ENCODE measurements at regions not wholly inside any gene's neighbourhood (a gene's known extent, or its start where the extent isn't known, plus 50 kb on each side); places are given as distances from the start of the nearest gene placed in this dataset.

GRCh38 chr7:22651534-22652243, 75.3 kb upstream of the IL6 start:
- H3K4me3 ChIP-seq (ENCODE audit: low read depth, low read length) = no peak overlapping the region
- no peak for TF ChIP-seq CTCF (conservative IDR thresholded peaks at IDR 0.05; ENCODE audit: low read depth, low read length)
- DNase-seq (ENCODE audit: low read depth) = peak; percentile 65

- no peak overlapping the region for H3K4me3 ChIP-seq (ENCODE audit: low read depth, low read length)
- no peak for DNase-seq (ENCODE audit: low read depth)
- TF ChIP-seq CTCF (conservative IDR thresholded peaks at IDR 0.05; ENCODE audit: low read depth, low read length) = no peak
Observed at GRCh38 chr7:22651036-22651435, 76.0 kb upstream of the IL6 start.

GRCh38 chr7:22649686-22650085, 77.3 kb upstream of the IL6 start:
- no peak for DNase-seq (ENCODE audit: low read depth)
- H3K4me3 ChIP-seq (ENCODE audit: low read depth, low read length) = no peak overlapping the region
- no peak for TF ChIP-seq CTCF (conservative IDR thresholded peaks at IDR 0.05; ENCODE audit: low read depth, low read length)

GRCh38 chr7:22647451-22648257, 79.3 kb upstream of the IL6 start:
- peak; percentile 38 for DNase-seq (ENCODE audit: low read depth)
- TF ChIP-seq CTCF (conservative IDR thresholded peaks at IDR 0.05; ENCODE audit: low read depth, low read length) = no peak

GRCh38 chr7:22645418-22646181, 81.4 kb upstream of the IL6 start:
- H3K4me3 ChIP-seq (ENCODE audit: low read depth, low read length) = no peak overlapping the region
- no peak for DNase-seq (ENCODE audit: low read depth)
- TF ChIP-seq CTCF (conservative IDR thresholded peaks at IDR 0.05; ENCODE audit: low read depth, low read length) = no peak

More at GRCh38 chr7:22647451-22648257, 79.3 kb upstream of the IL6 start:
- no peak overlapping the region for H3K4me3 ChIP-seq (ENCODE audit: low read depth, low read length)

GRCh38 chr7:22642454-22642853, 84.5 kb upstream of the IL6 start:
- no peak for TF ChIP-seq CTCF (conservative IDR thresholded peaks at IDR 0.05; ENCODE audit: low read depth, low read length)
- no peak overlapping the region for H3K4me3 ChIP-seq (ENCODE audit: low read depth, low read length)
- no peak for DNase-seq (ENCODE audit: low read depth)

Data from epithelial cell of proximal tubule (primary cell).